RWPE1 (cell line): ENCODE measurements at regions not wholly inside any gene's neighbourhood (a gene's known extent, or its start where the extent isn't known, plus 50 kb on each side); places are given as distances from the start of the nearest gene placed in this dataset.

ENCODE experiments used
- CTCF ChIA-PET: fragments of 350-600 bp; sonication (Branson Sonifier 250); formaldehyde crosslinking; extraction: SDS; loops from one replicate; lab custom pipeline; 2021; lab: Yijun Ruan, JAX
- POLR2A ChIA-PET: fragments of 400-600 bp; formaldehyde crosslinking; extraction: SDS; loops from one replicate; lab custom pipeline; 2020; ENCODE audit warnings: antibody characterized with exemption; ENCODE audit not compliant: low non-redundant PET; lab: Yijun Ruan, JAX
- DNase-seq: peaks from one replicate; pipeline ENCODE4 v3.0.0; 2012; ENCODE audit warnings: low spot score
- H3K27ac ChIP-seq: fragments of 450-650 bp; 2 replicates; pipeline ENCODE4 v1.5.1; 2017
- TF ChIP-seq, protein P1 (sequence below): fragments of 450-650 bp; conservative IDR thresholded peaks from 2 replicates; pipeline ENCODE4 v1.5.1; 2017; ENCODE audit warnings: low read depth, mild to moderate bottlenecking

DNA sequence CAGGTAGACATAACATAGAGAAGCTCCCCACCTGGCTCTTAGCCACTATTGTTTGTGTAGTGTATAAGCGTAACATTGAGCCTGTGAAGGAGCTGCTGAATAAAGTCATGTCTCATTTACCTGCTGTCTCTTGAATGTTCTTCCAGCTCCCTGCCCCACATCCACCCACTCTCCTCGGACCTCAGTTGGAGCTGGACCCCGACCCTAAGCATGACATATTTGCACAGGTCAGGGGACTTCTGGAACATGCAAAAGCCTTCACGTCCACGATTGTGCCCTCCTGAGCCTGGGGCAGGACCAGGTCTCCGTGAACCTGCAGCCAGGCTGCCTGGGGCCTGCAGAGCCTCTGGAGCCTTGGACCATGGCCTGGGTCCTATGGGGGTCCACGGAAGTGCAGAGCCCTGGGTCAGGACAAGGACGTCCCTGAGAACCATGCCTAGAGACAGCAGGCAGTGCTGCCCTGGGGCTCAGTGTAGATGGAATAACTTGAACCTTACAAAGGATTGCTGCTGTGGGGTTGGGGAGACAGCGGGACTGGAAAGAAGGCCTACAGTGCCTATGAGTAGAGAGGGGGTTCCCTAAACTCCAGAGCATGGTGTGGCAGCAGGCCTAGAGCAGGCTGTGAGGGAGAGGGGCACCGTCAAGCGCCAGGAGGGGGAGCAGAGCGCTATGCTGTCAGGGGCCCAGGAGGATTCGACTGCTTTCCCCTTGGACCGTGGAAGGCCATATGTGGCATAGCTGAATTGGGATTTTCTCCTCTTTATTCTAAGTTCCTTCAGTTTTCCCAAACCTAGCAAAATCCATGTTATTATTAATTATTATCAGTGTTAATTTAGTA, 99.9 kb upstream of the ZNF236 start:
- no peak for DNase-seq
- TF ChIP-seq, protein P1, sequence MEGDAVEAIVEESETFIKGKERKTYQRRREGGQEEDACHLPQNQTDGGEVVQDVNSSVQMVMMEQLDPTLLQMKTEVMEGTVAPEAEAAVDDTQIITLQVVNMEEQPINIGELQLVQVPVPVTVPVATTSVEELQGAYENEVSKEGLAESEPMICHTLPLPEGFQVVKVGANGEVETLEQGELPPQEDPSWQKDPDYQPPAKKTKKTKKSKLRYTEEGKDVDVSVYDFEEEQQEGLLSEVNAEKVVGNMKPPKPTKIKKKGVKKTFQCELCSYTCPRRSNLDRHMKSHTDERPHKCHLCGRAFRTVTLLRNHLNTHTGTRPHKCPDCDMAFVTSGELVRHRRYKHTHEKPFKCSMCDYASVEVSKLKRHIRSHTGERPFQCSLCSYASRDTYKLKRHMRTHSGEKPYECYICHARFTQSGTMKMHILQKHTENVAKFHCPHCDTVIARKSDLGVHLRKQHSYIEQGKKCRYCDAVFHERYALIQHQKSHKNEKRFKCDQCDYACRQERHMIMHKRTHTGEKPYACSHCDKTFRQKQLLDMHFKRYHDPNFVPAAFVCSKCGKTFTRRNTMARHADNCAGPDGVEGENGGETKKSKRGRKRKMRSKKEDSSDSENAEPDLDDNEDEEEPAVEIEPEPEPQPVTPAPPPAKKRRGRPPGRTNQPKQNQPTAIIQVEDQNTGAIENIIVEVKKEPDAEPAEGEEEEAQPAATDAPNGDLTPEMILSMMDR: no peak
- ChIA-PET POLR2A (no interaction called here), CTCF (no interaction called here)
- H3K27ac ChIP-seq: no peak overlapping the region

GRCh38 chr18:76721207-76721996, 101.0 kb upstream of the ZNF236 start:
- no peak for DNase-seq
- ChIA-PET POLR2A (no interaction called here), CTCF (interaction anchor here (0.6 kb wide), 1 partner anchor 21 kb away, joined by 3 read pairs; no protein-coding TSS in a partner anchor)
- H3K27ac ChIP-seq: no peak overlapping the region
- TF ChIP-seq, protein P1: no peak

- H3K27ac ChIP-seq: no peak overlapping the region
- ChIA-PET POLR2A (no interaction called here), CTCF (no interaction called here)
- TF ChIP-seq, protein P1: no peak
- no peak for DNase-seq
Observed at GRCh38 chr18:76720683-76721082, 101.7 kb upstream of the ZNF236 start.

GRCh38 chr18:76715012-76715610, 107.2 kb upstream of the ZNF236 start:
- DNase-seq: no peak
- TF ChIP-seq, protein P1: no peak
- ChIA-PET POLR2A (no interaction called here), CTCF (interaction anchor here (0.6 kb wide), 1 partner anchor 1503 kb away, joined by 3 read pairs; no protein-coding TSS in a partner anchor)
- no peak overlapping the region for H3K27ac ChIP-seq

DNA sequence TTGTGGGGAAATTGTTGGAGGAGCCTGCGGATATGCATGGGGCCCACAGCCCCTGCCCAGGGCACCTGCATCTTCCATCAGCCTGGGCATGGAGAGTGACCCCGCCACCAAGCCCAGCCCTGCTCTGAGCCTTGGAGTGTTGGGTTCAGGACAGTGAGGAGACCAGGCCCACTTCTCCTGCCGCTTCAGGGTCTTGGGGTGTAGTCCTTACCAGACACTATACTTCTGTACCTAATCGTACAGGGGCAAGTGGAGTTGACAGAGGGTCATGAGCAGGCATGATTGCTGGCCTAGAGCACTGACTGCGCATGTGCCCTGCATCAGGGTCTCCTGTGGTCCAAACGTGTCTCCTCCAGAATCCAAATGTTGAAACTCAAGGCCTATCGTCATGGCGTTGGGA, 108.9 kb upstream of the ZNF236 start:
- H3K27ac ChIP-seq: no peak overlapping the region
- TF ChIP-seq, protein P1: no peak
- ChIA-PET CTCF (no interaction called here), POLR2A (no interaction called here)
- no peak for DNase-seq

GRCh38 chr18:76712511-76713140, 109.7 kb upstream of the ZNF236 start:
- TF ChIP-seq, protein P1: no peak
- ChIA-PET POLR2A (no interaction called here), CTCF (no interaction called here)
- no peak overlapping the region for H3K27ac ChIP-seq
- no peak for DNase-seq
